Stimulated activated CD8-positive, alpha-beta memory T cell treated with anti-CD3 and anti-CD28 coated beads, Interleukin-15, amount 100 ng/mL, for 1 hour (primary cell): ENCODE measurements at regions not wholly inside any gene's neighbourhood (a gene's known extent, or its start where the extent isn't known, plus 50 kb on each side); places are given as distances from the start of the nearest gene placed in this dataset.

Experiments
- DNase-seq: peaks from one replicate; pipeline ENCODE4 v3.0.0-alpha.2; 2020; ENCODE audit warnings: low read depth

- no peak for DNase-seq
These were observed 191.2 kb downstream of the HAUS1 start for GRCh38 chr18:46295416-46295815.

GRCh38 chr18:46296656-46297055 lies 192.5 kb downstream of the HAUS1 start:
- no peak for DNase-seq

- no peak for DNase-seq
These were observed 192.9 kb downstream of the HAUS1 start for GRCh38 chr18:46297124-46297523.

- no peak for DNase-seq
These were observed 193.4 kb downstream of the HAUS1 start for GRCh38 chr18:46297621-46298020.

GRCh38 chr18:46298511-46298910 lies 194.3 kb downstream of the HAUS1 start:
- DNase-seq = no peak

- no peak for DNase-seq
These were observed 195.4 kb downstream of the HAUS1 start for GRCh38 chr18:46299465-46300008.

- DNase-seq = no peak
These were observed 196.9 kb downstream of the HAUS1 start for GRCh38 chr18:46301081-46301480.

- no peak for DNase-seq
These were observed 197.4 kb downstream of the HAUS1 start for GRCh38 chr18:46301571-46301970.

- DNase-seq = no peak
These were observed 198.6 kb downstream of the HAUS1 start for GRCh38 chr18:46302528-46303485.

GRCh38 chr18:46310258-46310657 lies 206.1 kb downstream of the HAUS1 start:
- DNase-seq = no peak

GRCh38 chr18:46310675-46311345 lies 206.6 kb downstream of the HAUS1 start:
- DNase-seq = no peak

- no peak for DNase-seq
These were observed 207.3 kb downstream of the HAUS1 start for GRCh38 chr18:46311491-46311890.

- DNase-seq = no peak
These were observed 208.0 kb downstream of the HAUS1 start for GRCh38 chr18:46312221-46312620.

GRCh38 chr18:46313521-46313920 lies 209.3 kb downstream of the HAUS1 start:
- DNase-seq = no peak

- DNase-seq = no peak
These were observed 209.8 kb downstream of the HAUS1 start for GRCh38 chr18:46314011-46314410.

GRCh38 chr18:46315161-46315560 lies 211.0 kb downstream of the HAUS1 start:
- DNase-seq = no peak

- DNase-seq = no peak
These were observed 214.2 kb downstream of the HAUS1 start for GRCh38 chr18:46318356-46318755.

GRCh38 chr18:46319783-46320182 lies 215.6 kb downstream of the HAUS1 start:
- no peak for DNase-seq

- DNase-seq = no peak
These were observed 216.1 kb downstream of the HAUS1 start for GRCh38 chr18:46320297-46320696.

GRCh38 chr18:46320928-46321711 lies 216.9 kb downstream of the HAUS1 start:
- no peak for DNase-seq

- DNase-seq = no peak
These were observed 217.8 kb downstream of the HAUS1 start for GRCh38 chr18:46321955-46322354.

GRCh38 chr18:46322411-46322891 lies 218.3 kb downstream of the HAUS1 start:
- no peak for DNase-seq
